Neural cell (in vitro differentiated cells): ENCODE measurements at regions not wholly inside any gene's neighbourhood (a gene's known extent, or its start where the extent isn't known, plus 50 kb on each side); places are given as distances from the start of the nearest gene placed in this dataset.

Source experiments
- CTCF ChIP-seq: fragments of 450-650 bp; IDR thresholded peaks from 2 replicates; pipeline ENCODE4 v1.5.1; 2014; ENCODE audit warnings: antibody characterized with exemption, mild to moderate bottlenecking, moderate library complexity; ENCODE audit not compliant: poor library complexity, severe bottlenecking
- EP300 ChIP-seq: fragments of 450-650 bp; conservative IDR thresholded peaks from 2 replicates; pipeline ENCODE4 v1.6.1; 2014; ENCODE audit warnings: antibody characterized with exemption, mild to moderate bottlenecking, moderate library complexity; ENCODE audit not compliant: poor library complexity, severe bottlenecking
- EZH2 ChIP-seq: fragments of 200-600, 300-800 bp; shearing (Covaris generic), sonication (generic); IDR thresholded peaks from 2 replicates; pipeline ENCODE4 v1.6.1; 2014; ENCODE audit warnings: antibody characterized with exemption, low read length, borderline replicate concordance, mild to moderate bottlenecking; ENCODE audit not compliant: insufficient read depth, poor library complexity, severe bottlenecking
- MXI1 ChIP-seq: fragments of 450-650 bp; conservative IDR thresholded peaks from 2 replicates; pipeline ENCODE4 v1.6.1; 2014; ENCODE audit warnings: antibody characterized with exemption, mild to moderate bottlenecking; ENCODE audit not compliant: poor library complexity, severe bottlenecking
- POLR2AphosphoS5 ChIP-seq: IDR thresholded peaks from 2 replicates; pipeline ENCODE4 v1.6.1; 2012
- RAD21 ChIP-seq: fragments of 450-650 bp; conservative IDR thresholded peaks from 2 replicates; pipeline ENCODE4 v1.6.1; 2014; ENCODE audit warnings: antibody characterized with exemption, mild to moderate bottlenecking, moderate library complexity
- REST ChIP-seq: IDR thresholded peaks from 2 replicates; pipeline ENCODE4 v1.6.1; 2012; ENCODE audit warnings: borderline replicate concordance
- SMC3 ChIP-seq: fragments of 450-650 bp; conservative IDR thresholded peaks from 2 replicates; pipeline ENCODE4 v1.6.1; 2014; ENCODE audit warnings: antibody characterized with exemption, mild to moderate bottlenecking, moderate library complexity; ENCODE audit not compliant: poor library complexity
- TAF1 ChIP-seq: IDR thresholded peaks from 2 replicates; pipeline ENCODE4 v1.6.1; 2012; ENCODE audit warnings: low read depth

GRCh38 chr10:78191301-78191700 lies 157.6 kb downstream of the RPS24 start:
- TF ChIP-seq POLR2AphosphoS5, result no peak
- TF ChIP-seq TAF1, result no peak
- no peak for TF ChIP-seq CTCF
- TF ChIP-seq REST, result no peak
- TF ChIP-seq EZH2, result no peak
- no peak for TF ChIP-seq SMC3
- no peak for TF ChIP-seq RAD21
- no peak for TF ChIP-seq EP300
- TF ChIP-seq MXI1, result no peak
